Caco-2 (cell line): ENCODE measurements at regions not wholly inside any gene's neighbourhood (a gene's known extent, or its start where the extent isn't known, plus 50 kb on each side); places are given as distances from the start of the nearest gene placed in this dataset.
A peak's percentile ranks its signal among the peaks of the same experiment; 100 is the strongest.

ENCODE experiments used
- BruUV-seq: library from RNA; stranded (reverse); fragments of 400-500 nt; replicated peaks from 2 replicates; lab custom pipeline; 2021; lab: Mats Ljungman, UMichigan
- CTCF ChIA-PET: fragments of 300-600 bp; sonication (Branson Sonifier 250); formaldehyde crosslinking; loops from one replicate; lab custom pipeline; 2022; ENCODE audit warnings: antibody characterized with exemption; lab: Charles Lee
- POLR2A ChIA-PET: fragments of 300-600 bp; sonication (Branson Sonifier 250); formaldehyde crosslinking; loops from one replicate; lab custom pipeline; 2022; ENCODE audit warnings: antibody characterized with exemption; lab: Charles Lee
- DNase-seq, 2 experiments: peaks; one replicate each; pipeline versions ENCODE4 v3.0.0 to v3.0.0-alpha.2; 2020 to 2022
- H3K27me3 ChIP-seq: replicated peaks from 2 replicates; pipeline ENCODE4 v1.6.0; 2011; ENCODE audit warnings: low read length; ENCODE audit not compliant: control insufficient read depth, insufficient read depth
- H3K36me3 ChIP-seq: 2 replicates; pipeline ENCODE4 v1.5.1; 2011; ENCODE audit warnings: low read length; ENCODE audit not compliant: control insufficient read depth, insufficient read depth
- H3K4me1 ChIP-seq: fragments of 250-450 bp; sonication (Bioruptor Pico); 2 replicates; pipeline ENCODE4 v1.5.1; 2020; ENCODE audit warnings: mild to moderate bottlenecking
- H3K4me3 ChIP-seq: 2 replicates; pipeline ENCODE4 v1.5.1; 2011; ENCODE audit warnings: low read depth, mild to moderate bottlenecking, control low read depth, low read length
- H3K9me3 ChIP-seq: fragments of 250-450 bp; sonication (Bioruptor Pico); 2 replicates; pipeline ENCODE4 v1.5.1; 2020; ENCODE audit warnings: mild to moderate bottlenecking, moderate library complexity
- H3K27ac Mint-ChIP-seq: one replicate; pipeline ENCODE4 v1.8.0; 2022; ENCODE audit warnings: mixed read lengths; ENCODE audit not compliant: unreplicated experiment
- H3K27me3 Mint-ChIP-seq: one replicate; pipeline ENCODE4 v1.8.0; 2022; ENCODE audit warnings: mixed read lengths; ENCODE audit not compliant: insufficient read depth, unreplicated experiment
- H3K36me3 Mint-ChIP-seq: one replicate; pipeline ENCODE4 v1.8.0; 2022; ENCODE audit warnings: mild to moderate bottlenecking, mixed read lengths; ENCODE audit not compliant: insufficient read depth, unreplicated experiment
- H3K4me1 Mint-ChIP-seq: one replicate; pipeline ENCODE4 v1.8.0; 2022; ENCODE audit warnings: low read depth, mixed read lengths; ENCODE audit not compliant: unreplicated experiment
- H3K4me3 Mint-ChIP-seq: one replicate; pipeline ENCODE4 v1.8.0; 2022; ENCODE audit warnings: mild to moderate bottlenecking, moderate library complexity, mixed read lengths; ENCODE audit not compliant: unreplicated experiment
- H3K9me3 Mint-ChIP-seq: one replicate; pipeline ENCODE4 v1.8.0; 2022; ENCODE audit warnings: mixed read lengths; ENCODE audit not compliant: unreplicated experiment
- intact Hi-C: fragments of 100-400 bp; cut with micrococcal nuclease; formaldehyde crosslinking; loops from one replicate; pipeline ENCODE4 v1.10.0; 2022; ENCODE audit not compliant: unreplicated experiment
- TF ChIP-seq, protein P1 (sequence below), 2 experiments: fragments of 200-600 bp in 1 of 2; IDR thresholded peaks; 1 replicate in 1 of 2; 2 replicates in 1 of 2; pipeline versions ENCODE4 v1.5.1 to v1.8.0; 2011 to 2022; ENCODE audit warnings: antibody characterized with exemption in 1 of 2, control low read depth in 1 of 2, inconsistent platforms in 1 of 2, low read depth in 1 of 2, low read length in 1 of 2, mild to moderate bottlenecking in 1 of 2, moderate library complexity in 1 of 2; ENCODE audit not compliant: insufficient read depth in 1 of 2, severe bottlenecking in 1 of 2, unreplicated experiment in 1 of 2

GRCh38 chr1:223474804-223475203 lies 81.6 kb downstream of the CCDC185 start:
- Histone ChIP-seq H3K27me3 (no peaks in the 10 kb centered on the region), H3K9me3 (no peaks in the 10 kb centered on the region), H3K36me3 (no peaks in the 10 kb centered on the region), H3K4me1 (no peaks in the 10 kb centered on the region), H3K4me3 (no peak overlapping the region)
- H3K27me3 Mint-ChIP-seq, result no peaks in the 10 kb centered on the region
- peaks cover 17% of the 10 kb centered on the region for H3K9me3 Mint-ChIP-seq
- no peaks in the 10 kb centered on the region for H3K36me3 Mint-ChIP-seq
- TF ChIP-seq, protein P1, sequence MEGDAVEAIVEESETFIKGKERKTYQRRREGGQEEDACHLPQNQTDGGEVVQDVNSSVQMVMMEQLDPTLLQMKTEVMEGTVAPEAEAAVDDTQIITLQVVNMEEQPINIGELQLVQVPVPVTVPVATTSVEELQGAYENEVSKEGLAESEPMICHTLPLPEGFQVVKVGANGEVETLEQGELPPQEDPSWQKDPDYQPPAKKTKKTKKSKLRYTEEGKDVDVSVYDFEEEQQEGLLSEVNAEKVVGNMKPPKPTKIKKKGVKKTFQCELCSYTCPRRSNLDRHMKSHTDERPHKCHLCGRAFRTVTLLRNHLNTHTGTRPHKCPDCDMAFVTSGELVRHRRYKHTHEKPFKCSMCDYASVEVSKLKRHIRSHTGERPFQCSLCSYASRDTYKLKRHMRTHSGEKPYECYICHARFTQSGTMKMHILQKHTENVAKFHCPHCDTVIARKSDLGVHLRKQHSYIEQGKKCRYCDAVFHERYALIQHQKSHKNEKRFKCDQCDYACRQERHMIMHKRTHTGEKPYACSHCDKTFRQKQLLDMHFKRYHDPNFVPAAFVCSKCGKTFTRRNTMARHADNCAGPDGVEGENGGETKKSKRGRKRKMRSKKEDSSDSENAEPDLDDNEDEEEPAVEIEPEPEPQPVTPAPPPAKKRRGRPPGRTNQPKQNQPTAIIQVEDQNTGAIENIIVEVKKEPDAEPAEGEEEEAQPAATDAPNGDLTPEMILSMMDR (IDR thresholded peaks at IDR 0.05; ENCODE audit: insufficient read depth in 1 of 2, low read depth in 1 of 2, low read length in 1 of 2, severe bottlenecking in 1 of 2, unreplicated experiment in 1 of 2), result no peak
- H3K4me3 Mint-ChIP-seq, result no peak overlapping the region
- H3K27ac Mint-ChIP-seq, result peak overlapping the region; percentile 38
- BruUV-seq, result no TSS peak
- DNase-seq, result no peak
- CTCF ChIA-PET, result no interaction called here
- POLR2A ChIA-PET, result no interaction called here
- intact Hi-C loops, result loop anchor here (5.0 kb wide), 1 partner anchor 33 kb away; no protein-coding TSS in a partner anchor
- peaks cover 26% of the 10 kb centered on the region for H3K4me1 Mint-ChIP-seq

DNA sequence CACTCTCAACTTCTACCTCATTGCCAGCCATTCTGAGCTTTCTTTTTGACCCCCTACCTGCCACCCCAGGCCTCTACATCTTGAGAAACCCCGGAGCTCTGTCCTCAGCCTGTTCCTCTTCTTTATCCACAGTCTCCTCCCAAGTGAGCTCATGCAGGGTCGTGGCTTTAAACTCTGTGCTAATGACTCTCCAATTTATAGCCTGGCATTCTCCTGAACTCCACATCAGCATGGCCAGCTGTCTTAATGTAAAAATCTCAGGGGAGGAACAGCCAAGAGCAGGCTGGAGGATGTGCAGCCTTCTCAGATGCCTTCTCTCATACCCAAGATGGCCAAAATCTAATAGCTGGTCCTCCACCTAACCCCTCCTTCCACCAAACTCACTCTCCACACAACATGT lies 84.2 kb downstream of the CCDC185 start:
- ChIA-PET CTCF (no interaction called here), POLR2A (no interaction called here)
- Mint-ChIP-seq H3K27me3 (no peaks in the 10 kb centered on the region), H3K4me1 (peaks cover 30% of the 10 kb centered on the region), H3K4me3 (no peak overlapping the region), H3K36me3 (no peaks in the 10 kb centered on the region), H3K9me3 (no peaks in the 10 kb centered on the region), H3K27ac (no peak overlapping the region)
- Histone ChIP-seq H3K36me3 (no peaks in the 10 kb centered on the region), H3K4me1 (peaks cover 3% of the 10 kb centered on the region; the same call in 1 of the 2 replicates), H3K4me3 (no peak overlapping the region), H3K9me3 (no peaks in the 10 kb centered on the region), H3K27me3 (no peaks in the 10 kb centered on the region)
- no TSS peak for BruUV-seq
- TF ChIP-seq, protein P1 (IDR thresholded peaks at IDR 0.05; ENCODE audit: insufficient read depth in 1 of 2, low read depth in 1 of 2, low read length in 1 of 2, severe bottlenecking in 1 of 2, unreplicated experiment in 1 of 2), result no peak
- DNase-seq, result no peak
- intact Hi-C loops, result loop anchor here (5.0 kb wide), 1 partner anchor 35 kb away; no protein-coding TSS in a partner anchor

- POLR2A ChIA-PET, result no interaction called here
- H3K4me3 Mint-ChIP-seq, result no peak overlapping the region
- BruUV-seq, result no TSS peak
- peak overlapping the region; percentile 50 for H3K27ac Mint-ChIP-seq
- Histone ChIP-seq H3K27me3 (no peaks in the 10 kb centered on the region), H3K4me1 (peaks cover 3% of the 10 kb centered on the region; the same call in 1 of the 2 replicates), H3K9me3 (no peaks in the 10 kb centered on the region), H3K4me3 (no peak overlapping the region), H3K36me3 (no peaks in the 10 kb centered on the region)
- no peak for DNase-seq
- CTCF ChIA-PET, result no interaction called here
- no peaks in the 10 kb centered on the region for H3K9me3 Mint-ChIP-seq
- TF ChIP-seq, protein P1 (IDR thresholded peaks at IDR 0.05; ENCODE audit: insufficient read depth in 1 of 2, low read depth in 1 of 2, low read length in 1 of 2, severe bottlenecking in 1 of 2, unreplicated experiment in 1 of 2), result no peak
- H3K4me1 Mint-ChIP-seq, result peaks cover 30% of the 10 kb centered on the region
- H3K27me3 Mint-ChIP-seq, result no peaks in the 10 kb centered on the region
- H3K36me3 Mint-ChIP-seq, result no peaks in the 10 kb centered on the region
- intact Hi-C loops, result loop anchor here (5.0 kb wide), 1 partner anchor 36 kb away; no protein-coding TSS in a partner anchor
Observed at GRCh38 chr1:223478606-223479005, 85.4 kb downstream of the CCDC185 start.
